H1 (cell line): ENCODE measurements at regions not wholly inside any gene's neighbourhood (a gene's known extent, or its start where the extent isn't known, plus 50 kb on each side); places are given as distances from the start of the nearest gene placed in this dataset.

Experiments
- CTCF ChIA-PET: fragments of 300-600 bp; sonication (Branson Sonifier 250); formaldehyde crosslinking; loops from one replicate; lab custom pipeline; 2021; ENCODE audit not compliant: partially characterized antibody; lab: Charles Lee
- POLR2A ChIA-PET: fragments of 300-600 bp; sonication (Branson Sonifier 250); formaldehyde crosslinking; loops from one replicate; lab custom pipeline; 2021; ENCODE audit warnings: inconsistent platforms; ENCODE audit not compliant: partially characterized antibody; lab: Charles Lee
- DNase-seq, 2 experiments: peaks; one replicate each; pipeline versions ENCODE4 v3.0.0 to v3.0.0-alpha.2; 2010 to 2022; ENCODE audit warnings: low spot score in 2 of 2, low read depth in 1 of 2, mixed read lengths in 1 of 2
- FAIRE-seq: peaks from 2 replicates; lab custom pipeline; 2011; peaks lifted over from hg19 to GRCh38; lab: Jason Lieb, UNC
- H2AFZ ChIP-seq: 2 replicates; pipeline ENCODE4 v1.8.1; 2012; ENCODE audit warnings: low read length, inconsistent platforms
- H2AK5ac ChIP-seq: 2 replicates; pipeline ENCODE4 v1.6.1; 2013; ENCODE audit warnings: low read depth, low read length
- H2BK120ac ChIP-seq: replicated peaks from 2 replicates; pipeline ENCODE3; 2013; ENCODE audit warnings: low read depth, low read length, inconsistent platforms
- H2BK12ac ChIP-seq: 2 replicates; pipeline ENCODE4 v1.6.1; 2013; ENCODE audit warnings: low read depth, low read length
- H2BK15ac ChIP-seq: 2 replicates; pipeline ENCODE4 v1.6.1; 2013; ENCODE audit warnings: low read length
- H2BK20ac ChIP-seq: 2 replicates; pipeline ENCODE4 v1.6.1; 2013; ENCODE audit warnings: low read length
- H2BK5ac ChIP-seq: 2 replicates; pipeline ENCODE4 v1.6.1; 2013; ENCODE audit warnings: low read depth, low read length
- H3K14ac ChIP-seq: 2 replicates; pipeline ENCODE4 v1.6.1; 2013; ENCODE audit warnings: inconsistent platforms; ENCODE audit not compliant: insufficient read length
- H3K18ac ChIP-seq: 2 replicates; pipeline ENCODE4 v1.6.1; 2013; ENCODE audit warnings: low read length; ENCODE audit errors: extremely low read depth
- H3K23ac ChIP-seq: 2 replicates; pipeline ENCODE4 v1.6.1; 2013; ENCODE audit warnings: inconsistent platforms; ENCODE audit not compliant: insufficient read length
- H3K23me2 ChIP-seq: 2 replicates; pipeline ENCODE4 v1.6.1; 2013; ENCODE audit warnings: low read depth, low read length
- H3K27ac ChIP-seq: 2 replicates; pipeline ENCODE4 v1.6.1; 2011; ENCODE audit warnings: low read depth, low read length, inconsistent platforms
- H3K27me3 ChIP-seq, 4 experiments: replicated peaks in 1 of 4; 1 replicate in 1 of 4; 2 replicates in 3 of 4; pipeline versions ENCODE4 v1.6.1 to v1.8.1; 2011 to 2013; ENCODE audit warnings: low read length in 3 of 4, mild to moderate bottlenecking in 3 of 4, inconsistent platforms in 2 of 4, mixed read lengths in 2 of 4, moderate library complexity in 1 of 4; ENCODE audit not compliant: control insufficient read depth in 3 of 4, insufficient read depth in 3 of 4; ENCODE audit errors: extremely low read depth in 1 of 4
- H3K36me3 ChIP-seq, 4 experiments: 2 replicates each; pipeline versions ENCODE4 v1.6.1 to v1.8.1; 2011 to 2013; ENCODE audit warnings: mild to moderate bottlenecking in 4 of 4, low read length in 3 of 4, moderate library complexity in 2 of 4, control low read depth in 1 of 4, inconsistent platforms in 1 of 4; ENCODE audit not compliant: insufficient read depth in 4 of 4, control insufficient read depth in 2 of 4
- H3K4ac ChIP-seq: replicated peaks from 2 replicates; pipeline ENCODE3; 2013; ENCODE audit warnings: low read length, low read depth, mixed read lengths, inconsistent platforms; ENCODE audit not compliant: insufficient read length
- H3K4me1 ChIP-seq, 4 experiments: replicated peaks in 1 of 4; 1 replicate in 1 of 4; 2 replicates in 3 of 4; pipeline versions ENCODE4 v1.6.1 to v1.8.1; 2011 to 2013; ENCODE audit warnings: low read length in 3 of 4, inconsistent platforms in 2 of 4, mixed read lengths in 1 of 4; ENCODE audit not compliant: insufficient read depth in 4 of 4, control insufficient read depth in 3 of 4
- H3K4me2 ChIP-seq, 2 experiments: 2 replicates each; pipeline versions ENCODE4 v1.6.1 to v1.8.1; 2011 to 2013; ENCODE audit warnings: low read depth in 2 of 2, low read length in 2 of 2, control low read depth in 1 of 2, inconsistent platforms in 1 of 2, mild to moderate bottlenecking in 1 of 2; ENCODE audit not compliant: insufficient read depth in 1 of 2
- H3K4me3 ChIP-seq, 4 experiments: fragments of 200-600, 300-600 bp in 1 of 4; sonication (generic), shearing (Covaris generic), sonication (Bioruptor Twin) in 1 of 4; 2 replicates each; pipeline versions ENCODE4 v1.5.1 to v1.8.1; 2011 to 2016; ENCODE audit warnings: low read length in 4 of 4, low read depth in 3 of 4, control low read depth in 2 of 4, inconsistent platforms in 2 of 4, mild to moderate bottlenecking in 2 of 4, mixed read lengths in 1 of 4, moderate library complexity in 1 of 4; ENCODE audit not compliant: insufficient read depth in 2 of 4; ENCODE audit errors: extremely low read depth in 1 of 4
- H3K56ac ChIP-seq: replicated peaks from 2 replicates; pipeline ENCODE3; 2013; ENCODE audit warnings: low read depth, mild to moderate bottlenecking, mixed read lengths, low read length, inconsistent platforms; ENCODE audit not compliant: insufficient read length
- H3K79me1 ChIP-seq: 2 replicates; pipeline ENCODE4 v1.6.1; 2013; ENCODE audit warnings: low read depth, low read length, control low read depth
- H3K79me2 ChIP-seq, 2 experiments: 2 replicates each; pipeline versions ENCODE4 v1.6.1 to v1.8.1; 2012 to 2013; ENCODE audit warnings: low read length in 2 of 2, mild to moderate bottlenecking in 2 of 2, inconsistent platforms in 1 of 2; ENCODE audit not compliant: insufficient read depth in 2 of 2, control insufficient read depth in 1 of 2
- H3K9ac ChIP-seq, 4 experiments: replicated peaks in 1 of 4; 1 replicate in 1 of 4; 2 replicates in 3 of 4; pipeline versions ENCODE4 v1.6.1 to v1.8.1; 2011 to 2013; ENCODE audit warnings: low read depth in 3 of 4, low read length in 3 of 4, control low read depth in 2 of 4, mild to moderate bottlenecking in 2 of 4, moderate library complexity in 2 of 4, inconsistent platforms in 1 of 4; ENCODE audit errors: extremely low read depth in 1 of 4
- H3K9me3 ChIP-seq, 2 experiments: 2 replicates each; pipeline versions ENCODE4 v1.6.1 to v1.8.1; 2012 to 2013; ENCODE audit warnings: mild to moderate bottlenecking in 2 of 2, moderate library complexity in 2 of 2, control low read depth in 1 of 2, inconsistent platforms in 1 of 2, low read depth in 1 of 2, low read length in 1 of 2, mixed read lengths in 1 of 2; ENCODE audit not compliant: insufficient read depth in 2 of 2
- H4K20me1 ChIP-seq, 2 experiments: replicated peaks in 1 of 2; 2 replicates each; pipeline versions ENCODE3 to v1.8.1; 2011 to 2013; ENCODE audit warnings: inconsistent platforms in 2 of 2, low read length in 2 of 2, mild to moderate bottlenecking in 1 of 2; ENCODE audit not compliant: insufficient read depth in 2 of 2, control insufficient read depth in 1 of 2
- H4K5ac ChIP-seq: 2 replicates; pipeline ENCODE4 v1.6.1; 2013; ENCODE audit warnings: low read length, low read depth, mixed read lengths, inconsistent platforms; ENCODE audit not compliant: insufficient read length
- H4K8ac ChIP-seq: 2 replicates; pipeline ENCODE4 v1.8.0; 2013; ENCODE audit warnings: mild to moderate bottlenecking, moderate library complexity, low read length, inconsistent platforms; ENCODE audit not compliant: insufficient read depth; ENCODE audit errors: extremely low read depth
- H4K91ac ChIP-seq: replicated peaks from 2 replicates; pipeline ENCODE3; 2013; ENCODE audit warnings: low read length, mixed read lengths, inconsistent platforms; ENCODE audit not compliant: insufficient read length
- CHD1 ChIP-seq: IDR thresholded peaks from 2 replicates; pipeline ENCODE4 v1.6.1; 2012; ENCODE audit warnings: low read depth, low read length, improper control_type of control experiment
- MAFK ChIP-seq: IDR thresholded peaks from 2 replicates; pipeline ENCODE4 v1.6.1; 2012; ENCODE audit warnings: low read depth, mild to moderate bottlenecking, improper control_type of control experiment, low read length
- MAX ChIP-seq: IDR thresholded peaks from 2 replicates; pipeline ENCODE4 v1.6.1; 2012; ENCODE audit warnings: inconsistent platforms
- NRF1 ChIP-seq: IDR thresholded peaks from 2 replicates; pipeline ENCODE4 v1.6.1; 2011; ENCODE audit warnings: mild to moderate bottlenecking, low read depth, low read length, improper control_type of control experiment
- RNF2 ChIP-seq: fragments of 200-900, 300-1000 bp; sonication (generic); IDR thresholded peaks from 2 replicates; pipeline ENCODE4 v1.7.1; 2016; ENCODE audit warnings: borderline replicate concordance, low read depth, mild to moderate bottlenecking, antibody characterized with exemption, low read length; ENCODE audit not compliant: poor library complexity, severe bottlenecking; ENCODE audit errors: missing control alignments
- USF2 ChIP-seq: IDR thresholded peaks from 2 replicates; pipeline ENCODE4 v1.6.1; 2011; ENCODE audit warnings: low read length, improper control_type of control experiment
- WGBS, 2 experiments: shearing (Covaris generic) in 1 of 2; methylation state at CpG; one replicate each; pipeline versions ENCODE4 v1.1.6 to v1.1.7; 2013 to 2015; ENCODE audit warnings: low lambda C conversion rate in 2 of 2, mixed read lengths in 2 of 2, inconsistent platforms in 1 of 2, low coverage in 1 of 2, missing lambda C conversion rate in 1 of 2; ENCODE audit not compliant: insufficient replicate concordance in 2 of 2, insufficient coverage in 1 of 2, insufficient read length in 1 of 2; ENCODE audit errors: extremely low coverage in 1 of 2, missing lambda C conversion rate in 1 of 2; 5-methylcytosine and 5-hydroxymethylcytosine counted together

- no peak for DNase-seq
- Histone ChIP-seq H4K5ac (no peak overlapping the region), H4K91ac (no peak overlapping the region), H2BK120ac (no peak overlapping the region), H3K4ac (no peak overlapping the region), H3K23me2 (no peaks in the 10 kb centered on the region), H3K4me3 (no peak overlapping the region), H2BK15ac (no peak overlapping the region), H3K9me3 (no peaks in the 10 kb centered on the region), H3K18ac (no peak overlapping the region), H3K4me2 (no peak overlapping the region), H2BK12ac (no peak overlapping the region), H2BK20ac (no peak overlapping the region), H3K79me1 (no peaks in the 10 kb centered on the region), H3K27ac (no peak overlapping the region), H2AK5ac (no peak overlapping the region), H3K27me3 (no peaks in the 10 kb centered on the region), H3K79me2 (no peaks in the 10 kb centered on the region)
- CTCF ChIA-PET, result no interaction called here
- POLR2A ChIA-PET, result no interaction called here
- TF ChIP-seq CHD1, result no peak
- TF ChIP-seq NRF1, result no peak
- TF ChIP-seq USF2, result no peak
- TF ChIP-seq MAX, result no peak
- TF ChIP-seq RNF2, result no peak
- no peak for TF ChIP-seq MAFK
- TF ChIP-seq, all 59 proteins: peak for 0
- no peak overlapping the region for H2AFZ ChIP-seq
- FAIRE-seq, result no peak
- H3K23ac ChIP-seq, result no peak overlapping the region
- H3K4me1 ChIP-seq, result no peaks in the 10 kb centered on the region
- no peak overlapping the region for H3K9ac ChIP-seq
- H4K20me1 ChIP-seq, result no peaks in the 10 kb centered on the region
- no peak overlapping the region for H2BK5ac ChIP-seq
- no peak overlapping the region for H3K14ac ChIP-seq
- WGBS, 2 experiments, result 55% methylated on average over 5 of the region's 5 CpGs; no CpG with 5 or more reads in 1 of the 2 experiments
- H3K36me3 ChIP-seq, result no peaks in the 10 kb centered on the region
- H4K8ac ChIP-seq, result no peak overlapping the region
- no peak overlapping the region for H3K56ac ChIP-seq
These were observed 95.0 kb upstream of the SDK1 start for GRCh38 chr7:3206101-3206500.
